GM12892 (cell line): ENCODE measurements at regions not wholly inside any gene's neighbourhood (a gene's known extent, or its start where the extent isn't known, plus 50 kb on each side); places are given as distances from the start of the nearest gene placed in this dataset.

Experiments
- POLR2A ChIP-seq: IDR thresholded peaks from 2 replicates; pipeline ENCODE4 v1.6.1; 2011; ENCODE audit warnings: low read depth, low read length, control low read depth
- POLR2AphosphoS5 ChIP-seq: IDR thresholded peaks from 2 replicates; pipeline ENCODE4 v1.6.1; 2011; ENCODE audit warnings: low read depth, low read length, control low read depth
- TAF1 ChIP-seq: IDR thresholded peaks from 2 replicates; pipeline ENCODE4 v1.6.1; 2011; ENCODE audit warnings: low read depth, mild to moderate bottlenecking, control low read depth, low read length, borderline replicate concordance

GRCh38 chr22:49349181-49349835 is 478.4 kb downstream of the BRD1 start:
- TF ChIP-seq POLR2AphosphoS5 (no peak), TAF1 (no peak), POLR2A (no peak)
